ENCODE measurements at regions not wholly inside any gene's neighbourhood (a gene's known extent, or its start where the extent isn't known, plus 50 kb on each side); places are given as distances from the start of the nearest gene placed in this dataset.

DNA sequence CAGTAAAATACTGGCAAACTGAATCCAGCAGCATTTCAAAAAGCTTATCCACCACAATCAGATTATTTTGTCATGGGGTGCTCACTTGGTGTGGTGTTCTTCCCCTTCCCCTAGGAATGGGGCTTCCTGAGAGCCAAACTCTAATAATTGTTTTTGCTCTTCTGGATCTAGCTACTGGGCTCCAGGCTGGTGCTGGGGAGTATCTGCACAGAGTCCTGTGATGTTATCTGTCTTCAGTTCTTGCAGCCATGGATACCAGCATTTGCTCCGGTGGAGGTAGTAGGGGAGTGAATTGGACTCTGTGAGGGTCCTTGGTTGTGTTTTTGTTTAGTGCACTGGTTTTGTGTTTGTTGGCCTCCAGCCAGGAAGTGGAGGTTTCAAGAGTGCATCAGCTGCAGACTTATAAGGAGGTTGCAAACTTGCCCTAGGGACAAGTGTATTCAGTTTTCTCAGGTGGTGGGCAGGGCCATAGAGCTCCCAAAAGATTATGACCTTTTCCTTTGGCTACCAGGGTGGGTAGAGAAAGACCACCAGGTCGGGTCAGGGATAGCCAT is 308.5 kb upstream of the MAGI2 start:
- TF ChIP-seq NFYB (CRISPR knock-in tag; conservative IDR thresholded peaks at IDR 0.05; ENCODE audit: low read depth) (no peak), MXD4 (CRISPR knock-in tag; IDR thresholded peaks at IDR 0.05; ENCODE audit: borderline replicate concordance) (no peak), ZNF423 (CRISPR knock-in tag; IDR thresholded peaks at IDR 0.05) (no peak), KAT7 (CRISPR knock-in tag; IDR thresholded peaks at IDR 0.05; ENCODE audit: borderline replicate concordance) (no peak), RELA (CRISPR knock-in tag; IDR thresholded peaks at IDR 0.05; ENCODE audit: borderline replicate concordance) (no peak), NR3C1 (CRISPR knock-in tag; conservative IDR thresholded peaks at IDR 0.05; ENCODE audit: low read depth) (no peak), ATF1 (CRISPR knock-in tag; IDR thresholded peaks at IDR 0.05) (no peak)
- TF ChIP-seq, protein P1, sequence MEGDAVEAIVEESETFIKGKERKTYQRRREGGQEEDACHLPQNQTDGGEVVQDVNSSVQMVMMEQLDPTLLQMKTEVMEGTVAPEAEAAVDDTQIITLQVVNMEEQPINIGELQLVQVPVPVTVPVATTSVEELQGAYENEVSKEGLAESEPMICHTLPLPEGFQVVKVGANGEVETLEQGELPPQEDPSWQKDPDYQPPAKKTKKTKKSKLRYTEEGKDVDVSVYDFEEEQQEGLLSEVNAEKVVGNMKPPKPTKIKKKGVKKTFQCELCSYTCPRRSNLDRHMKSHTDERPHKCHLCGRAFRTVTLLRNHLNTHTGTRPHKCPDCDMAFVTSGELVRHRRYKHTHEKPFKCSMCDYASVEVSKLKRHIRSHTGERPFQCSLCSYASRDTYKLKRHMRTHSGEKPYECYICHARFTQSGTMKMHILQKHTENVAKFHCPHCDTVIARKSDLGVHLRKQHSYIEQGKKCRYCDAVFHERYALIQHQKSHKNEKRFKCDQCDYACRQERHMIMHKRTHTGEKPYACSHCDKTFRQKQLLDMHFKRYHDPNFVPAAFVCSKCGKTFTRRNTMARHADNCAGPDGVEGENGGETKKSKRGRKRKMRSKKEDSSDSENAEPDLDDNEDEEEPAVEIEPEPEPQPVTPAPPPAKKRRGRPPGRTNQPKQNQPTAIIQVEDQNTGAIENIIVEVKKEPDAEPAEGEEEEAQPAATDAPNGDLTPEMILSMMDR (IDR thresholded peaks at IDR 0.05): no peak
- TF ChIP-seq, protein P2, sequence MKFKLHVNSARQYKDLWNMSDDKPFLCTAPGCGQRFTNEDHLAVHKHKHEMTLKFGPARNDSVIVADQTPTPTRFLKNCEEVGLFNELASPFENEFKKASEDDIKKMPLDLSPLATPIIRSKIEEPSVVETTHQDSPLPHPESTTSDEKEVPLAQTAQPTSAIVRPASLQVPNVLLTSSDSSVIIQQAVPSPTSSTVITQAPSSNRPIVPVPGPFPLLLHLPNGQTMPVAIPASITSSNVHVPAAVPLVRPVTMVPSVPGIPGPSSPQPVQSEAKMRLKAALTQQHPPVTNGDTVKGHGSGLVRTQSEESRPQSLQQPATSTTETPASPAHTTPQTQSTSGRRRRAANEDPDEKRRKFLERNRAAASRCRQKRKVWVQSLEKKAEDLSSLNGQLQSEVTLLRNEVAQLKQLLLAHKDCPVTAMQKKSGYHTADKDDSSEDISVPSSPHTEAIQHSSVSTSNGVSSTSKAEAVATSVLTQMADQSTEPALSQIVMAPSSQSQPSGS (CRISPR knock-in tag; IDR thresholded peaks at IDR 0.05; ENCODE audit: borderline replicate concordance, low read depth): no peak
